H1 (cell line): ENCODE measurements at regions not wholly inside any gene's neighbourhood (a gene's known extent, or its start where the extent isn't known, plus 50 kb on each side); places are given as distances from the start of the nearest gene placed in this dataset.

Source experiments
- CTCF ChIA-PET: fragments of 300-600 bp; sonication (Branson Sonifier 250); formaldehyde crosslinking; loops from one replicate; lab custom pipeline; 2021; ENCODE audit not compliant: partially characterized antibody; lab: Charles Lee
- POLR2A ChIA-PET: fragments of 300-600 bp; sonication (Branson Sonifier 250); formaldehyde crosslinking; loops from one replicate; lab custom pipeline; 2021; ENCODE audit warnings: inconsistent platforms; ENCODE audit not compliant: partially characterized antibody; lab: Charles Lee
- DNase-seq, 2 experiments: peaks; one replicate each; pipeline versions ENCODE4 v3.0.0 to v3.0.0-alpha.2; 2010 to 2022; ENCODE audit warnings: low spot score in 2 of 2, low read depth in 1 of 2, mixed read lengths in 1 of 2
- FAIRE-seq: peaks from 2 replicates; lab custom pipeline; 2011; peaks lifted over from hg19 to GRCh38; lab: Jason Lieb, UNC
- H2AFZ ChIP-seq: 2 replicates; pipeline ENCODE4 v1.8.1; 2012; ENCODE audit warnings: low read length, inconsistent platforms
- H2AK5ac ChIP-seq: 2 replicates; pipeline ENCODE4 v1.6.1; 2013; ENCODE audit warnings: low read depth, low read length
- H2BK120ac ChIP-seq: replicated peaks from 2 replicates; pipeline ENCODE3; 2013; ENCODE audit warnings: low read depth, low read length, inconsistent platforms
- H2BK12ac ChIP-seq: 2 replicates; pipeline ENCODE4 v1.6.1; 2013; ENCODE audit warnings: low read depth, low read length
- H2BK15ac ChIP-seq: 2 replicates; pipeline ENCODE4 v1.6.1; 2013; ENCODE audit warnings: low read length
- H2BK20ac ChIP-seq: 2 replicates; pipeline ENCODE4 v1.6.1; 2013; ENCODE audit warnings: low read length
- H2BK5ac ChIP-seq: 2 replicates; pipeline ENCODE4 v1.6.1; 2013; ENCODE audit warnings: low read depth, low read length
- H3K14ac ChIP-seq: 2 replicates; pipeline ENCODE4 v1.6.1; 2013; ENCODE audit warnings: inconsistent platforms; ENCODE audit not compliant: insufficient read length
- H3K18ac ChIP-seq: 2 replicates; pipeline ENCODE4 v1.6.1; 2013; ENCODE audit warnings: low read length; ENCODE audit errors: extremely low read depth
- H3K23ac ChIP-seq: 2 replicates; pipeline ENCODE4 v1.6.1; 2013; ENCODE audit warnings: inconsistent platforms; ENCODE audit not compliant: insufficient read length
- H3K23me2 ChIP-seq: 2 replicates; pipeline ENCODE4 v1.6.1; 2013; ENCODE audit warnings: low read depth, low read length
- H3K27ac ChIP-seq: 2 replicates; pipeline ENCODE4 v1.6.1; 2011; ENCODE audit warnings: low read depth, low read length, inconsistent platforms
- H3K27me3 ChIP-seq, 4 experiments: replicated peaks in 1 of 4; 1 replicate in 1 of 4; 2 replicates in 3 of 4; pipeline versions ENCODE4 v1.6.1 to v1.8.1; 2011 to 2013; ENCODE audit warnings: low read length in 3 of 4, mild to moderate bottlenecking in 3 of 4, inconsistent platforms in 2 of 4, mixed read lengths in 2 of 4, moderate library complexity in 1 of 4; ENCODE audit not compliant: control insufficient read depth in 3 of 4, insufficient read depth in 3 of 4; ENCODE audit errors: extremely low read depth in 1 of 4
- H3K36me3 ChIP-seq, 4 experiments: 2 replicates each; pipeline versions ENCODE4 v1.6.1 to v1.8.1; 2011 to 2013; ENCODE audit warnings: mild to moderate bottlenecking in 4 of 4, low read length in 3 of 4, moderate library complexity in 2 of 4, control low read depth in 1 of 4, inconsistent platforms in 1 of 4; ENCODE audit not compliant: insufficient read depth in 4 of 4, control insufficient read depth in 2 of 4
- H3K4ac ChIP-seq: replicated peaks from 2 replicates; pipeline ENCODE3; 2013; ENCODE audit warnings: low read length, low read depth, mixed read lengths, inconsistent platforms; ENCODE audit not compliant: insufficient read length
- H3K4me1 ChIP-seq, 4 experiments: replicated peaks in 1 of 4; 1 replicate in 1 of 4; 2 replicates in 3 of 4; pipeline versions ENCODE4 v1.6.1 to v1.8.1; 2011 to 2013; ENCODE audit warnings: low read length in 3 of 4, inconsistent platforms in 2 of 4, mixed read lengths in 1 of 4; ENCODE audit not compliant: insufficient read depth in 4 of 4, control insufficient read depth in 3 of 4
- H3K4me2 ChIP-seq, 2 experiments: 2 replicates each; pipeline versions ENCODE4 v1.6.1 to v1.8.1; 2011 to 2013; ENCODE audit warnings: low read depth in 2 of 2, low read length in 2 of 2, control low read depth in 1 of 2, inconsistent platforms in 1 of 2, mild to moderate bottlenecking in 1 of 2; ENCODE audit not compliant: insufficient read depth in 1 of 2
- H3K4me3 ChIP-seq, 4 experiments: fragments of 200-600, 300-600 bp in 1 of 4; sonication (generic), shearing (Covaris generic), sonication (Bioruptor Twin) in 1 of 4; 2 replicates each; pipeline versions ENCODE4 v1.5.1 to v1.8.1; 2011 to 2016; ENCODE audit warnings: low read length in 4 of 4, low read depth in 3 of 4, control low read depth in 2 of 4, inconsistent platforms in 2 of 4, mild to moderate bottlenecking in 2 of 4, mixed read lengths in 1 of 4, moderate library complexity in 1 of 4; ENCODE audit not compliant: insufficient read depth in 2 of 4; ENCODE audit errors: extremely low read depth in 1 of 4
- H3K56ac ChIP-seq: replicated peaks from 2 replicates; pipeline ENCODE3; 2013; ENCODE audit warnings: low read depth, mild to moderate bottlenecking, mixed read lengths, low read length, inconsistent platforms; ENCODE audit not compliant: insufficient read length
- H3K79me1 ChIP-seq: 2 replicates; pipeline ENCODE4 v1.6.1; 2013; ENCODE audit warnings: low read depth, low read length, control low read depth
- H3K79me2 ChIP-seq, 2 experiments: 2 replicates each; pipeline versions ENCODE4 v1.6.1 to v1.8.1; 2012 to 2013; ENCODE audit warnings: low read length in 2 of 2, mild to moderate bottlenecking in 2 of 2, inconsistent platforms in 1 of 2; ENCODE audit not compliant: insufficient read depth in 2 of 2, control insufficient read depth in 1 of 2
- H3K9ac ChIP-seq, 4 experiments: replicated peaks in 1 of 4; 1 replicate in 1 of 4; 2 replicates in 3 of 4; pipeline versions ENCODE4 v1.6.1 to v1.8.1; 2011 to 2013; ENCODE audit warnings: low read depth in 3 of 4, low read length in 3 of 4, control low read depth in 2 of 4, mild to moderate bottlenecking in 2 of 4, moderate library complexity in 2 of 4, inconsistent platforms in 1 of 4; ENCODE audit errors: extremely low read depth in 1 of 4
- H3K9me3 ChIP-seq, 2 experiments: 2 replicates each; pipeline versions ENCODE4 v1.6.1 to v1.8.1; 2012 to 2013; ENCODE audit warnings: mild to moderate bottlenecking in 2 of 2, moderate library complexity in 2 of 2, control low read depth in 1 of 2, inconsistent platforms in 1 of 2, low read depth in 1 of 2, low read length in 1 of 2, mixed read lengths in 1 of 2; ENCODE audit not compliant: insufficient read depth in 2 of 2
- H4K20me1 ChIP-seq, 2 experiments: replicated peaks in 1 of 2; 2 replicates each; pipeline versions ENCODE3 to v1.8.1; 2011 to 2013; ENCODE audit warnings: inconsistent platforms in 2 of 2, low read length in 2 of 2, mild to moderate bottlenecking in 1 of 2; ENCODE audit not compliant: insufficient read depth in 2 of 2, control insufficient read depth in 1 of 2
- H4K5ac ChIP-seq: 2 replicates; pipeline ENCODE4 v1.6.1; 2013; ENCODE audit warnings: low read length, low read depth, mixed read lengths, inconsistent platforms; ENCODE audit not compliant: insufficient read length
- H4K8ac ChIP-seq: 2 replicates; pipeline ENCODE4 v1.8.0; 2013; ENCODE audit warnings: mild to moderate bottlenecking, moderate library complexity, low read length, inconsistent platforms; ENCODE audit not compliant: insufficient read depth; ENCODE audit errors: extremely low read depth
- H4K91ac ChIP-seq: replicated peaks from 2 replicates; pipeline ENCODE3; 2013; ENCODE audit warnings: low read length, mixed read lengths, inconsistent platforms; ENCODE audit not compliant: insufficient read length
- ASH2L ChIP-seq: fragments of 200-600, 300-600 bp; sonication (generic); IDR thresholded peaks from one replicate; pipeline ENCODE4 v1.7.1; 2017; ENCODE audit warnings: low read length
- ATF3 ChIP-seq: IDR thresholded peaks from 2 replicates; pipeline ENCODE4 v1.6.1; 2011; ENCODE audit warnings: low read depth, mild to moderate bottlenecking, low read length; ENCODE audit not compliant: insufficient read depth
- CBX5 ChIP-seq: fragments of 300-800, 300-1000 bp; sonication (generic); IDR thresholded peaks from 2 replicates; pipeline ENCODE4 v1.7.1; 2016; ENCODE audit warnings: antibody characterized with exemption, low read length, low read depth
- E2F6 ChIP-seq: IDR thresholded peaks from 2 replicates; pipeline ENCODE4 v1.6.1; 2012; ENCODE audit warnings: inconsistent platforms
- EGR1 ChIP-seq: IDR thresholded peaks from 2 replicates; pipeline ENCODE4 v1.6.1; 2011; ENCODE audit warnings: low read depth, low read length, borderline replicate concordance
- JUND ChIP-seq: IDR thresholded peaks from 2 replicates; pipeline ENCODE4 v1.6.1; 2011; ENCODE audit warnings: mild to moderate bottlenecking, improper control_type of control experiment, low read length
- KDM4A ChIP-seq: IDR thresholded peaks from one replicate; pipeline ENCODE4 v1.7.1; 2012; ENCODE audit warnings: low read depth, mild to moderate bottlenecking, moderate library complexity, low read length, inconsistent platforms; ENCODE audit not compliant: severe bottlenecking
- POLR2A ChIP-seq, 2 experiments: IDR thresholded peaks; 1 replicate in 1 of 2; 2 replicates in 1 of 2; pipeline ENCODE4 v1.6.1; 2011; ENCODE audit warnings: low read depth in 2 of 2, low read length in 2 of 2, mild to moderate bottlenecking in 2 of 2; ENCODE audit errors: control extremely low read depth in 1 of 2
- RBBP5 ChIP-seq: IDR thresholded peaks from 2 replicates; pipeline ENCODE4 v1.7.1; 2012; ENCODE audit warnings: low read depth, mild to moderate bottlenecking, inconsistent platforms, low read length, moderate library complexity, borderline replicate concordance
- TAF7 ChIP-seq: optimal IDR thresholded peaks from 2 replicates; pipeline ENCODE3; 2011; ENCODE audit warnings: low read depth, mild to moderate bottlenecking, inconsistent platforms, low read length, moderate library complexity, borderline replicate concordance
- TBP ChIP-seq: IDR thresholded peaks from 2 replicates; pipeline ENCODE4 v1.6.1; 2011; ENCODE audit warnings: low read depth, low read length, improper control_type of control experiment
- WGBS, 2 experiments: shearing (Covaris generic) in 1 of 2; methylation state at CpG; one replicate each; pipeline versions ENCODE4 v1.1.6 to v1.1.7; 2013 to 2015; ENCODE audit warnings: low lambda C conversion rate in 2 of 2, mixed read lengths in 2 of 2, inconsistent platforms in 1 of 2, low coverage in 1 of 2, missing lambda C conversion rate in 1 of 2; ENCODE audit not compliant: insufficient replicate concordance in 2 of 2, insufficient coverage in 1 of 2, insufficient read length in 1 of 2; ENCODE audit errors: extremely low coverage in 1 of 2, missing lambda C conversion rate in 1 of 2; 5-methylcytosine and 5-hydroxymethylcytosine counted together

DNA sequence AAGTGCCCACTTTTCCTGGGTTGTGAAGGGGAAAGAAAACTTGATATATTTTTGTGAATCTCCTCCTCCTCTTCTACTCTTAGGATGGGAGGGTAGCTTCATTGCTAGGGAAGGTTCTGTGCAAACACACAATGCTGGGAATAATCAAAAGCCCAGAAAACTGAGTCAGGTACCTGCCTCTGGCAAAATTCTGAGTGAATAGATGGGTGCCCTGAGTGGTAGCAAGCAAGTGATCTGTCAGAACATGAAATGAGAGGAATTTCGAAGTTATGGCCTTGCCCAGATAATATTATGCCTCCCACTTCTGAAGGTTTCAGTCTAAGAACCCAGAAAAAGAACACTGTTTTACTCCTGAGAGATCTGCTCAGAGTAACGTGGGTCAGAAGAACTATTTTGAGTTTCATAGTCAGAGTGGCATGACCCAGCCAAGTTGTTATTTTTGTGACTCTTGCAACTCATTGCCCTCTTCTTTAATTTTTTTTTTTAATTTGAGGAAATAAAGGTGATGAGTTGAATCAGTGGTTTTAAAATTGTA lies 158.3 kb downstream of the BMP2 start:
- Histone ChIP-seq H2AFZ (no peak overlapping the region), H3K79me1 (no peaks in the 10 kb centered on the region), H3K79me2 (no peaks in the 10 kb centered on the region), H3K4me2 (no peak overlapping the region), H4K91ac (no peak overlapping the region), H3K4me3 (no peak overlapping the region), H3K18ac (no peak overlapping the region), H4K8ac (no peak overlapping the region), H2BK20ac (no peak overlapping the region), H3K27ac (no peak overlapping the region), H3K9me3 (no peaks in the 10 kb centered on the region; a peak in 1 of 4 replicates), H3K9ac (no peak overlapping the region), H4K5ac (no peak overlapping the region), H2BK12ac (no peak overlapping the region), H3K23me2 (no peaks in the 10 kb centered on the region), H3K23ac (no peak overlapping the region), H3K27me3 (no peaks in the 10 kb centered on the region), H3K36me3 (no peaks in the 10 kb centered on the region), H2BK15ac (no peak overlapping the region), H4K20me1 (no peaks in the 10 kb centered on the region), H3K56ac (no peak overlapping the region), H3K14ac (no peak overlapping the region), H3K4me1 (no peaks in the 10 kb centered on the region), H2BK120ac (no peak overlapping the region), H3K4ac (no peak overlapping the region), H2AK5ac (no peak overlapping the region), H2BK5ac (no peak overlapping the region)
- CTCF ChIA-PET = interaction anchor here (0.6 to 1.5 kb wide), 3 partner anchors 11 to 141 kb away, joined by 3 to 5 read pairs (median 3); no protein-coding TSS in a partner anchor
- FAIRE-seq = no peak
- POLR2A ChIA-PET = no interaction called here
- WGBS, 2 experiments = 89% methylated on average over 2 of the region's 2 CpGs; no CpG with 5 or more reads in 1 of the 2 experiments
- DNase-seq = no peak
- TF ChIP-seq CBX5 = no peak
- TF ChIP-seq POLR2A (IDR thresholded peaks at IDR 0.05; ENCODE audit: control extremely low read depth in 1 of 2, low read depth in 2 of 2, low read length in 2 of 2) = no peak
- TF ChIP-seq EGR1 = no peak
- TF ChIP-seq TAF7 = no peak
- TF ChIP-seq RBBP5 = no peak
- no peak for TF ChIP-seq TBP
- no peak for TF ChIP-seq E2F6
- TF ChIP-seq JUND = no peak
- TF ChIP-seq ASH2L = no peak
- TF ChIP-seq ATF3 = no peak
- TF ChIP-seq KDM4A = no peak
